Ovary (tissue), 7 donors: ENCODE measurements at regions not wholly inside any gene's neighbourhood (a gene's known extent, or its start where the extent isn't known, plus 50 kb on each side); places are given as distances from the start of the nearest gene placed in this dataset.

ENCODE experiments used
- DNase-seq, 5 donors: peaks; one replicate each; pipeline ENCODE4 v3.0.0-alpha.2; 2019 to 2020
- H3K27ac ChIP-seq, 2 donors: fragments of 200-600 bp; one replicate each; pipeline versions ENCODE4 v1.5.1 to v1.8.0; 2019 to 2022
- H3K27me3 ChIP-seq: fragments of 200-600 bp; one replicate; pipeline ENCODE4 v1.8.0; 2022
- H3K36me3 ChIP-seq: fragments of 200-600 bp; sonication (generic); one replicate; pipeline ENCODE4 v1.5.1; 2019
- H3K4me1 ChIP-seq: one replicate; pipeline ENCODE4 v1.8.1; 2013; ENCODE audit warnings: mild to moderate bottlenecking, moderate library complexity; ENCODE audit not compliant: insufficient read depth
- H3K4me3 ChIP-seq: fragments of 200-600 bp; sonication (generic); one replicate; pipeline ENCODE4 v1.5.1; 2017
- H3K9me3 ChIP-seq, 2 donors: fragments of 200-600 bp in 1 of 2; sonication (generic) in 1 of 2; one replicate each; pipeline versions ENCODE4 v1.5.1 to v1.8.1; 2013 to 2019; ENCODE audit warnings: mild to moderate bottlenecking in 1 of 2, moderate library complexity in 1 of 2
- CTCF ChIP-seq, 3 donors: fragments of 450-650 bp in 2 of 3; fragments of 200-600 bp in 1 of 3; IDR thresholded peaks; one replicate each; pipeline versions ENCODE4 v1.5.1 to v1.8.0; 2016 to 2022; ENCODE audit warnings: antibody characterized with exemption in 3 of 3, mild to moderate bottlenecking in 1 of 3
- EP300 ChIP-seq: sonication (generic); formaldehyde crosslinking; IDR thresholded peaks from one replicate; pipeline ENCODE4 v1.6.1; 2017; ENCODE audit warnings: antibody characterized with exemption
- POLR2A ChIP-seq: fragments of 450-650 bp; IDR thresholded peaks from one replicate; pipeline ENCODE4 v1.6.1; 2017; ENCODE audit warnings: antibody characterized with exemption, mild to moderate bottlenecking, moderate library complexity
- WGBS, 3 donors: extraction: QIAGEN DNeasy Blood & Tissue Kit in 1 of 3; methylation state at CpG; one replicate each; pipeline versions ENCODE4 v1.1.5 to v1.1.7; 2013 to 2017; 5-methylcytosine and 5-hydroxymethylcytosine counted together
- intact Hi-C, 4 donors: fragments of 100-400 bp; cut with DNase I; formaldehyde crosslinking; loops; one replicate each; pipeline versions ENCODE4 v1.11.0 to v1.15.1; 2022 to 2023
- donor health status: DM: no; HTN: no; CAD: no; lungs with moderate emphysema.
- donor health status: DM: no; HTN: no; CAD: no.
- donor health status: Bipolar disorder and iron deficiency.
- donor health status: DM: no; HTN: no; CAD: no.
- donor health status: DM: yes; HTN: yes; CAD: no.

- no peaks in the 10 kb centered on the region for H3K4me1 ChIP-seq
- H3K36me3 ChIP-seq, result no peaks in the 10 kb centered on the region
- no peak for DNase-seq
- H3K4me3 ChIP-seq, result no peak overlapping the region
- TF ChIP-seq CTCF (IDR thresholded peaks at IDR 0.05) (no peak), EP300 (no peak), POLR2A (no peak)
- no peaks in the 10 kb centered on the region for H3K9me3 ChIP-seq
- no peaks in the 10 kb centered on the region for H3K27me3 ChIP-seq
- 61 to 72% (median 68%) methylated on average over 2 of the region's 2 CpGs for WGBS, 3 donors
- H3K27ac ChIP-seq, result no peak overlapping the region
- intact Hi-C loops, result no loop called here
Measured at GRCh38 chr9:109729513-109729912, 50.5 kb upstream of the PALM2AKAP2 start.
